ENCODE measurements at regions not wholly inside any gene's neighbourhood (a gene's known extent, or its start where the extent isn't known, plus 50 kb on each side); places are given as distances from the start of the nearest gene placed in this dataset.

- TF ChIP-seq SIN3A (IDR thresholded peaks at IDR 0.05; ENCODE audit: borderline replicate concordance, insufficient read depth, low read depth, low read length): no peak
- no peak for TF ChIP-seq REST (IDR thresholded peaks at IDR 0.05; ENCODE audit: insufficient read depth in 1 of 2, low read depth in 2 of 2, low read length in 1 of 2)
- TF ChIP-seq CTCF (IDR thresholded peaks at IDR 0.05): no peak
- no peak for TF ChIP-seq POLR2AphosphoS5 (IDR thresholded peaks at IDR 0.05; ENCODE audit: low read depth, low read length)
- TF ChIP-seq TCF7L2 (IDR thresholded peaks at IDR 0.05; ENCODE audit: low read depth, low read length): no peak
These were observed 405.2 kb downstream of the RFPL4B start for GRCh38 chr6:112752305-112752704.
